ENCODE measurements at regions not wholly inside any gene's neighbourhood (a gene's known extent, or its start where the extent isn't known, plus 50 kb on each side); places are given as distances from the start of the nearest gene placed in this dataset.

- intact Hi-C loops (cut with micrococcal nuclease) = no loop called here
Measured at GRCh38 chr1:219434285-219434922, 178.5 kb downstream of the ZC3H11B start.

More at GRCh38 chr1:219434285-219434922, 178.5 kb downstream of the ZC3H11B start:
- no peak for ATAC-seq
- Histone ChIP-seq H3K27ac (ENCODE audit: low read depth, low read length) (no peak overlapping the region), H4K20me1 (ENCODE audit: insufficient read depth) (no peaks in the 10 kb centered on the region), H3K36me3 (ENCODE audit: control insufficient read depth in 1 of 2, insufficient read depth in 2 of 2, low read length in 2 of 2) (no peaks in the 10 kb centered on the region), H3K4me1 (ENCODE audit: control insufficient read depth in 1 of 2, insufficient read depth in 2 of 2, low read length in 2 of 2) (no peaks in the 10 kb centered on the region), H3K9me2 (ENCODE audit: insufficient read depth) (no peaks in the 10 kb centered on the region), H3K4me3 (replicated peaks in 1 of 2; ENCODE audit: low read depth in 1 of 2, low read length in 2 of 2) (no peak overlapping the region), H3K4me2 (ENCODE audit: low read length) (no peak overlapping the region), H3K9ac (ENCODE audit: low read length) (no peak overlapping the region), H3K27me3 (ENCODE audit: insufficient read depth, low read length) (no peaks in the 10 kb centered on the region), H2AFZ (ENCODE audit: low read depth, low read length, poor library complexity, severe bottlenecking) (no peak overlapping the region), H3K79me2 (ENCODE audit: insufficient read depth, low read length) (no peaks in the 10 kb centered on the region), H3K9me3 (ENCODE audit: control insufficient read depth in 1 of 2, insufficient read depth in 1 of 2, low read depth in 1 of 2, low read length in 2 of 2) (no peaks in the 10 kb centered on the region)
- ChIA-PET CTCF (no interaction called here), RAD21 (ENCODE audit: low non-redundant PET in 1 of 2, low total read pairs in 2 of 2, uncharacterized antibody in 2 of 2, unreplicated experiment in 2 of 2) (no interaction called here), POLR2A (no interaction called here)
- no peak for DNase-seq (ENCODE audit: low read depth, low spot score)
- BruUV-seq (replicated peaks) = no TSS peak
- no peak for TF ChIP-seq EZH2phosphoT487 (IDR thresholded peaks at IDR 0.05; ENCODE audit: borderline replicate concordance)
- no peak for TF ChIP-seq EGR1 (IDR thresholded peaks at IDR 0.05; ENCODE audit: low read depth)
- no peak for TF ChIP-seq CTCF (IDR thresholded peaks at IDR 0.05 in 2 of 3, conservative IDR thresholded peaks at IDR 0.05 in 1 of 3; ENCODE audit: borderline replicate concordance in 1 of 3, insufficient read depth in 1 of 3, low read depth in 2 of 3, low read length in 2 of 3)
- no peak for TF ChIP-seq ZFX (IDR thresholded peaks at IDR 0.05)
- TF ChIP-seq ZBTB33 (IDR thresholded peaks at IDR 0.05; ENCODE audit: extremely low read depth, insufficient replicate concordance, low read length) = no peak
- no peak for TF ChIP-seq YY1 (IDR thresholded peaks at IDR 0.05; ENCODE audit: extremely low read depth, insufficient replicate concordance, low read depth, low read length)
- no peak for TF ChIP-seq SIN3A (IDR thresholded peaks at IDR 0.05; ENCODE audit: low read depth)
- TF ChIP-seq TCF7L2 (IDR thresholded peaks at IDR 0.05; ENCODE audit: borderline replicate concordance, extremely low read depth, insufficient read depth, insufficient read length) = no peak
- TF ChIP-seq CEBPB (IDR thresholded peaks at IDR 0.05; ENCODE audit: low read depth) = no peak
- TF ChIP-seq REST (IDR thresholded peaks at IDR 0.05; ENCODE audit: low read depth) = no peak
- no peak for TF ChIP-seq EZH2 (IDR thresholded peaks at IDR 0.05)
- TF ChIP-seq MAX (IDR thresholded peaks at IDR 0.05) = no peak

Measured in HCT116 (cell line).